Naive thymus-derived CD8-positive, alpha-beta T cell (primary cell): ENCODE measurements at regions not wholly inside any gene's neighbourhood (a gene's known extent, or its start where the extent isn't known, plus 50 kb on each side); places are given as distances from the start of the nearest gene placed in this dataset.
"Not testable (repeated sequence)": the region's sequence is repeated elsewhere in the genome, so short reads cannot be mapped to it uniquely, and the experiment has no call there.

Experiments used
- ATAC-seq, 2 donors: fragments of 150-1000 bp; cut with Tn5 transposase in 1 of 2; sonication (Bioruptor Pico), chemical (Tn5 transposase) in 1 of 2; 1 replicate in 1 of 2; 2 replicates in 1 of 2; pipeline ENCODE4 v1.10.0; 2021; ENCODE audit warnings: mild to moderate bottlenecking in 2 of 2, moderate library complexity in 2 of 2
- POLR2A ChIA-PET: fragments of 350-600 bp; sonication (Branson Sonifier 250); formaldehyde crosslinking; loops from one replicate; lab custom pipeline; 2021; ENCODE audit warnings: antibody characterized with exemption; lab: Charles Lee
- DNase-seq, 10 donors: peaks; one replicate each; pipeline versions ENCODE4 v3.0.0 to v3.0.0-alpha.2; 2020 to 2022
- H3K27ac Mint-ChIP-seq, 10 donors: one replicate each; pipeline ENCODE4 v1.8.0; 2020 to 2022; ENCODE audit warnings: mild to moderate bottlenecking in 10 of 10, mixed read lengths in 10 of 10, moderate library complexity in 4 of 10, inconsistent platforms in 1 of 10
- H3K27me3 Mint-ChIP-seq, 5 donors: one replicate each; pipeline ENCODE4 v1.8.0; 2021 to 2022; ENCODE audit warnings: mixed read lengths in 5 of 5
- H3K36me3 Mint-ChIP-seq, 3 donors: one replicate each; pipeline ENCODE4 v1.8.0; 2020 to 2022; ENCODE audit warnings: mixed read lengths in 3 of 3, mild to moderate bottlenecking in 2 of 3, inconsistent platforms in 1 of 3
- H3K4me1 Mint-ChIP-seq, 4 donors: one replicate each; pipeline ENCODE4 v1.8.0; 2021 to 2022; ENCODE audit warnings: mixed read lengths in 4 of 4
- H3K4me3 Mint-ChIP-seq, 10 donors: one replicate each; pipeline ENCODE4 v1.8.0; 2020 to 2022; ENCODE audit warnings: mild to moderate bottlenecking in 10 of 10, mixed read lengths in 10 of 10, moderate library complexity in 6 of 10, inconsistent platforms in 1 of 10
- H3K9me3 Mint-ChIP-seq, 9 donors: one replicate each; pipeline ENCODE4 v1.8.0; 2020 to 2022; ENCODE audit warnings: mixed read lengths in 9 of 9, mild to moderate bottlenecking in 3 of 9, inconsistent platforms in 1 of 9, moderate library complexity in 1 of 9

DNA sequence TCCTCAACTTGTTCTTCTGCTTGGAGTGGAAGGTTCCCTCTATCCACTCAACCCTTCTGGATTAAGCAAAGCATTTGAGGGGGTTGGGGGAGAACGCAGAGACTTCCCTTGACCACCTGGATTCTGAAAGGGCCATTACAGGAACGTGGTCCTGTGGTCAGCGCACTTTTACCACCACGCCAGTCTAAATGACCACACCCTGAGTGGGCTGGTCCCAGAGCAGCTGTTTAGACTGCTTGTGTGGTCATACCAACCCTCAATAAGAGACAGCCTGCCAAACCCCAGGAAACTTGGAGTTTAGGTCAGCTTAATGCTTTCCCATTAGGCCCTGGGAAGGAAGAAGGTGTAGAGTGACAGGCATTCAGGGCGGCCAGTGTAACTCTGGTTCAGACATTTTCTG is 165.5 kb upstream of the ATP2B1 start:
- Mint-ChIP-seq H3K27me3 (no peaks in the 10 kb centered on the region), H3K36me3 (peaks cover 0 to 5% (median 5%) of the 10 kb centered on the region in 3 donors), H3K27ac (peak overlapping the region in 1 of 10 donors; percentile 22), H3K4me1 (peaks cover 7 to 22% (median 17%) of the 10 kb centered on the region in 4 donors), H3K4me3 (no peak overlapping the region), H3K9me3 (peaks cover 7 to 25% (median 16%) of the 10 kb centered on the region in 9 donors)
- POLR2A ChIA-PET, result interaction anchor here (1.2 to 1.6 kb wide), 2 partner anchors 11 to 165 kb away, joined by 3 to 4 read pairs; no protein-coding TSS in a partner anchor
- ATAC-seq, result no peak
- DNase-seq, result no peak

- Mint-ChIP-seq H3K4me3 (no peak overlapping the region), H3K4me1 (peaks cover 7 to 18% (median 13%) of the 10 kb centered on the region in 4 donors), H3K9me3 (peaks cover 7 to 25% (median 16%) of the 10 kb centered on the region in 9 donors), H3K27ac (no peak overlapping the region), H3K36me3 (peaks cover 0 to 5% (median 5%) of the 10 kb centered on the region in 3 donors), H3K27me3 (no peaks in the 10 kb centered on the region)
- no peak for DNase-seq
- POLR2A ChIA-PET, result interaction anchor here (1.2 to 1.6 kb wide), 2 partner anchors 11 to 164 kb away, joined by 3 to 4 read pairs; no protein-coding TSS in a partner anchor
- ATAC-seq, result no peak
These were observed 165.1 kb upstream of the ATP2B1 start for GRCh38 chr12:89873745-89874144.

GRCh38 chr12:89872922-89873630 is 164.4 kb upstream of the ATP2B1 start:
- H3K27ac Mint-ChIP-seq, result no peak overlapping the region
- no peak for DNase-seq
- peaks cover 4 to 12% (median 7%) of the 10 kb centered on the region in 4 donors for H3K4me1 Mint-ChIP-seq
- H3K36me3 Mint-ChIP-seq, result peaks cover 0 to 5% (median 5%) of the 10 kb centered on the region in 3 donors
- ATAC-seq, result no peak
- no peaks in the 10 kb centered on the region for H3K27me3 Mint-ChIP-seq
- no peak overlapping the region for H3K4me3 Mint-ChIP-seq
- peaks cover 7 to 25% (median 16%) of the 10 kb centered on the region in 9 donors for H3K9me3 Mint-ChIP-seq
- POLR2A ChIA-PET, result interaction anchor here (1.2 kb wide), 1 partner anchor 164 kb away, joined by 3 read pairs; no protein-coding TSS in a partner anchor

DNA sequence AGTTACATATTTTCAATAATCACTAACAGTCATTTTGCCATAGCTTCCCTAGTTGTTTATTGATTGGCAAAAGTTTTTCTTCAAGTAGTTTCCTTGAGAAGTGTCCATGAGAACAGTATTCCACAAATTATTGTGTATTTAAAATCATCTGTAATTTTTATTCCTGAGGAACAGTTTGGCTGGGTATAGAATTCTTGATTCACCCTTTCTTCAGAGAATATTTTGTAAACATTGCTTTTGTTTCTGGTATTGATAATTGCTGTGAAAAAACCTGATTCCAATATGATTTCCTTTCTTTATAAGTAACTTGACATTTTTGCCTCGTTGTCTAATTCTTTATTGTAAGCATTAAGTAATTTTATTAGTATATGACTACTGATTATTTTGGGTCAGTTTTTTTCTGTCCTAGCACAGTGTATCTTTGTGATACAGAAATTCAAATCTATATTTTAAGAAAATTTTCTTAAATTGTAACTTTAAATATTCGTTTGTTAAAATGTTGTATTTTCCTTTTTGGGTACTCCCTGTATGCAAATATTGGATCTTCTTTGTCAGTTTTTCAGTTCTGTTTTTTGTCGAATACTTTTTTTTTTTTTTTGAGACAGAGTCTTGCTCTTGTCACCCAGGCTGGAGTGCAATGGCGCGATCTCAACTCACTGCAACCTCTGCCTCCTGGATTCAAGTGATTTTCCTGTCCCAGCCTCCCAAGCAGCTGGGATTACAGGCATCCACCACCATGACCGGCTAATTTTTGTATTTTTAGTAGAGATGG is 162.0 kb upstream of the ATP2B1 start:
- H3K27ac Mint-ChIP-seq, result no peak overlapping the region
- no peak overlapping the region for H3K4me3 Mint-ChIP-seq
- POLR2A ChIA-PET, result interaction anchor here (0.6 kb wide), 1 partner anchor 66 kb away, joined by 3 read pairs; no protein-coding TSS in a partner anchor
- no peaks in the 10 kb centered on the region for H3K27me3 Mint-ChIP-seq
- peaks cover 0 to 2% (median 0%) of the 10 kb centered on the region in 4 donors for H3K4me1 Mint-ChIP-seq
- H3K36me3 Mint-ChIP-seq, result peaks cover 0 to 5% (median 5%) of the 10 kb centered on the region in 3 donors
- DNase-seq (no peak), ATAC-seq (no peak)
- H3K9me3 Mint-ChIP-seq, result peaks cover 7 to 25% (median 16%) of the 10 kb centered on the region in 9 donors

GRCh38 chr12:89867611-89868010 is 159.0 kb upstream of the ATP2B1 start:
- DNase-seq, H3K4me3 Mint-ChIP-seq, ATAC-seq, H3K36me3 Mint-ChIP-seq, POLR2A ChIA-PET, H3K27ac Mint-ChIP-seq, H3K27me3 Mint-ChIP-seq: not testable (repeated sequence)
- Mint-ChIP-seq H3K9me3 (peaks cover 11 to 25% (median 17%) of the 10 kb centered on the region in 9 donors), H3K4me1 (peaks cover 17 to 28% (median 22%) of the 10 kb centered on the region in 4 donors)

GRCh38 chr12:89864411-89864810 is 155.8 kb upstream of the ATP2B1 start:
- POLR2A ChIA-PET, result interaction anchor here (1.0 to 4.5 kb wide), 8 partner anchors 8 to 155 kb away, joined by 3 to 55 read pairs (median 6); partner anchors contain the start of gene ATP2B1
- Mint-ChIP-seq H3K36me3 (peaks cover 0 to 5% (median 0%) of the 10 kb centered on the region in 3 donors), H3K4me1 (peaks cover 24 to 56% (median 43%) of the 10 kb centered on the region in 4 donors), H3K27ac (peak overlapping the region; percentile 94 to 99 (median 98)), H3K4me3 (peak overlapping the region in 8 of 10 donors; percentile 4 to 81 (median 48)), H3K9me3 (peaks cover 0 to 9% (median 0%) of the 10 kb centered on the region in 9 donors), H3K27me3 (no peaks in the 10 kb centered on the region)
- ATAC-seq, result no peak
- no peak for DNase-seq

- Mint-ChIP-seq H3K36me3 (peaks cover 0 to 5% (median 0%) of the 10 kb centered on the region in 3 donors), H3K4me1 (peaks cover 27 to 60% (median 47%) of the 10 kb centered on the region in 4 donors), H3K27ac (peak overlapping the region; percentile 96 to 99 (median 98)), H3K9me3 (peaks cover 0 to 9% (median 0%) of the 10 kb centered on the region in 9 donors), H3K27me3 (no peaks in the 10 kb centered on the region), H3K4me3 (peak overlapping the region; percentile 19 to 82 (median 78))
- peak; percentile 61 to 66 for ATAC-seq
- POLR2A ChIA-PET, result interaction anchor here (0.6 to 4.5 kb wide), 10 partner anchors 8 to 154 kb away, joined by 3 to 55 read pairs (median 5); partner anchors contain the start of gene ATP2B1
- DNase-seq, result peak in 2 of 10 donors; percentile 36 to 59
These were observed 155.3 kb upstream of the ATP2B1 start for GRCh38 chr12:89863968-89864367.

DNA sequence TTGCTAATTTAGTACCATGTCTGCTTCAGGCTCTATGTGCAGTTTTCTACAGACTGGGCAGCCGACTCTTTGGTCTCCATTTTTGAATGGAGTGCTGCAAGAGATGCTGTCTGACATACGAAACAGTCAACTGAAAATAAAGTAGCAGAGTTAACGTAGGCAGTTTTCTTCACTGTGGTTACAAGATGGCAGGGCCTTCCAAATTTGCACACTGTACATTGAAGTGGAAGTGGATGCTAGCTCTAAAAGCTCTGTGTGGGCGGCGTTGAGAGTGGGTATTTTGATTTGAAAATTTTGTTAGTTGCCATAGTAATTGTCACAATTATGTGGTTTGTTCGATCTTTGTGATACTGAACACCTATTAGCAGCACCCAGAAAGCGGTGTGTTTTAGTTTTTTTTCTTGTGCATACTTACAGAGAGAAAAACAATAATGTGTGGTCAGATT is 154.9 kb upstream of the ATP2B1 start:
- Mint-ChIP-seq H3K9me3 (peaks cover 0 to 9% (median 0%) of the 10 kb centered on the region in 9 donors), H3K27ac (peak overlapping the region; percentile 96 to 99 (median 98)), H3K4me3 (peak overlapping the region; percentile 72 to 85 (median 80)), H3K36me3 (peaks cover 0 to 5% (median 0%) of the 10 kb centered on the region in 3 donors), H3K4me1 (peaks cover 30 to 65% (median 48%) of the 10 kb centered on the region in 4 donors), H3K27me3 (no peaks in the 10 kb centered on the region)
- POLR2A ChIA-PET, result interaction anchor here (0.6 to 4.5 kb wide), 14 partner anchors 8 to 511 kb away, joined by 3 to 55 read pairs (median 5); partner anchors contain the start of gene ATP2B1
- DNase-seq, result peak; percentile 13 to 91 (median 73)
- peak; percentile 84 to 88 for ATAC-seq

DNA sequence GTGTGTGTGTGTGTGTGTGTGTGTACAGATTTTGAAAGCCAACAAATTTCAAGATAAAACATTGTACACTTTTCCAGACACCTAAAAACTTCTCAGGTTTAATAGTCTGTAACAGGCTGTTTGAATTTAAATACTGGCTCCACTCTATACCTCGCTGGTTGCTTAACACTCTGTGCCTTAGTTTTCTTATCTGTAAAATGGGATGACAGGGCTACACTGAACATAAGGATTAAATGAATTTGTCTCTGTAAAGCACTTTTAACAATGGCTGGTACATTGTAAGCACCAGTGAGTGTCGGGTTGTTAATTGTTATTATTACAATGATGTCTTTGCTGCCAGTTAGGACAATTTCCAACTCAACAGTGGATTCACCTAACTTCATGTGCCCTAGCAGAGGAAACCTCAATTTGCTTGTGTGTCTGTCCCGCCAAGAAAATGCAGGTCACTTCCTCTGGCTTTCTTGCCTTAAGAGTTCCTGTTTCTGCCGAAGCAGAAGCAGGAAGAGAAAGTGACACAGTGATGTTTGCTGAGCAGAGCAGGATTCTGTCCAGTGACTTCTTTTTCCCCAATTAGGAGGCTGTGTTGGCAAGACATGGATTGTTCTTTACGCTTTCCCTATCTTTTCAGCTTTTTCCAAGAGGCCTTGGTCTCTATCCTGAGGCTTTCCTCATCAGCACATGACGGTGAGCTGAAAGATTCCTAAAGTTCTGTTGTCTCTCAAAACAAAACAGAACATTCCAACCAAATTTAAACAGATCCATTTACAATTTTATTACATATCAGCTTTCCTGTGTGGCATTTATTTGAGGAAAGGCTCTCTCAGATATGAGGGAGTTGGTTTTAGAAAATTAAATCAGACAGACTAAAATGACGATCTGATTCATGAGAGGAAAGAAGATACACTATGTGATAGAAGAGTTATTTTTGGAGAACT is 154.1 kb upstream of the ATP2B1 start:
- Mint-ChIP-seq H3K4me1 (peaks cover 30 to 71% (median 49%) of the 10 kb centered on the region in 4 donors), H3K27ac (peak overlapping the region; percentile 96 to 99 (median 98)), H3K27me3 (no peaks in the 10 kb centered on the region), H3K4me3 (peak overlapping the region; percentile 72 to 85 (median 80)), H3K9me3 (peaks cover 0 to 9% (median 0%) of the 10 kb centered on the region in 9 donors), H3K36me3 (peaks cover 0 to 5% (median 0%) of the 10 kb centered on the region in 3 donors)
- DNase-seq, result peak in 9 of 10 donors; percentile 12 to 73 (median 53)
- POLR2A ChIA-PET, result interaction anchor here (0.9 to 4.5 kb wide), 11 partner anchors 12 to 510 kb away, joined by 3 to 55 read pairs (median 5); partner anchors contain the start of gene ATP2B1
- ATAC-seq, result peak; percentile 24 to 35

DNA sequence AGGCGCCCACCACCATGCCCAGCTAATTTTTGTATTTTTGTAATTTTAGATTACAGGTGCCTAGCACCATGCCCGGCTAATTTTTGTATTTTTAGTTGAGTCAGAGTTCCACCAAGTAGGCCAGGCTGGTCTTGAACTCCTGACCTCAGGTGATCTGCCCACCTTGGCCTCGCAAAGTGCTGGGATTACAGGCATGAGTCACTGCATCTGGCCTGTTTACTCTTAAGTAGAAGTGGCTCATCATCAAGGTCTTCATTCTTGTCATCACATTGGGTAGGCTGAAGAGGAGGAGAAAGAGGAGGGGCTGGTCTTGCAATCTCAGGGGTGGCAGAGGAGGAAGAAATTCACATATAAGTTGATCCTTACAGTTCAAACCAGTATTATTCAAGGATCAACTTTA is 152.4 kb upstream of the ATP2B1 start:
- POLR2A ChIA-PET, result interaction anchor here (4.5 kb wide), 1 partner anchor 20 kb away, joined by 39 read pairs; no protein-coding TSS in a partner anchor
- H3K36me3 Mint-ChIP-seq, result peaks cover 0 to 5% (median 0%) of the 10 kb centered on the region in 3 donors
- H3K27me3 Mint-ChIP-seq, result no peaks in the 10 kb centered on the region
- DNase-seq (no peak), ATAC-seq (no peak)
- peaks cover 0 to 9% (median 0%) of the 10 kb centered on the region in 9 donors for H3K9me3 Mint-ChIP-seq
- peaks cover 35 to 85% (median 59%) of the 10 kb centered on the region in 4 donors for H3K4me1 Mint-ChIP-seq
- peak overlapping the region; percentile 24 to 99 (median 84) for H3K27ac Mint-ChIP-seq
- H3K4me3 Mint-ChIP-seq, result peak overlapping the region in 4 of 10 donors; percentile 10 to 34 (median 20)
